ENCODE measurements at regions not wholly inside any gene's neighbourhood (a gene's known extent, or its start where the extent isn't known, plus 50 kb on each side); places are given as distances from the start of the nearest gene placed in this dataset.

DNA sequence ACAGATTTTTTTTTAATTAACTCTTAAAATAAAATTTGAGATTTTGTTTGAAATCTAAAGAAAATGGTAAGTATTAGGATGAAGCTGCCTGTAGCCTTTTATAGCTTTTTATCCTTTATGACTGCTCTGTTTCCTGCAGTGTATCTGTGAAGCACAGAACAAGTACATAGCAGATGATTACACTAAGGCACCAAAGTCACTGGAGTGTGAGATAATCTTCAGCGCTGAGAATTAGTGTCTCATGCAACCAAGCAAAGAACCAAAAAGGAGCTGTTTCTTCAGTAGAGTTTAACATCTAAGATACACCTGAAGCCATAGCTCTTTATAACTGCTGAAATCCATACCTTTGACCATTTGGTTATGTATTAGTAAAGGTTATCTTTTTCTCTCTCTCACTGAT is 1989.8 kb upstream of the PCDH10 start:
- Histone ChIP-seq H3K4me3 (no peak overlapping the region), H3K9me3 (no peaks in the 10 kb centered on the region), H3K27me3 (replicated peaks; ENCODE audit: insufficient read depth) (no peaks in the 10 kb centered on the region), H3K4me1 (replicated peaks) (peaks cover 4% of the 10 kb centered on the region), H3K27ac (no peak overlapping the region), H3K36me3 (no peaks in the 10 kb centered on the region)
- 56% methylated on average over 1 of the region's 1 CpG for WGBS
- intact Hi-C loops (cut with DNase I), result no loop called here
- no peak for DNase-seq (ENCODE audit: low spot score)
- TF ChIP-seq, protein P1, sequence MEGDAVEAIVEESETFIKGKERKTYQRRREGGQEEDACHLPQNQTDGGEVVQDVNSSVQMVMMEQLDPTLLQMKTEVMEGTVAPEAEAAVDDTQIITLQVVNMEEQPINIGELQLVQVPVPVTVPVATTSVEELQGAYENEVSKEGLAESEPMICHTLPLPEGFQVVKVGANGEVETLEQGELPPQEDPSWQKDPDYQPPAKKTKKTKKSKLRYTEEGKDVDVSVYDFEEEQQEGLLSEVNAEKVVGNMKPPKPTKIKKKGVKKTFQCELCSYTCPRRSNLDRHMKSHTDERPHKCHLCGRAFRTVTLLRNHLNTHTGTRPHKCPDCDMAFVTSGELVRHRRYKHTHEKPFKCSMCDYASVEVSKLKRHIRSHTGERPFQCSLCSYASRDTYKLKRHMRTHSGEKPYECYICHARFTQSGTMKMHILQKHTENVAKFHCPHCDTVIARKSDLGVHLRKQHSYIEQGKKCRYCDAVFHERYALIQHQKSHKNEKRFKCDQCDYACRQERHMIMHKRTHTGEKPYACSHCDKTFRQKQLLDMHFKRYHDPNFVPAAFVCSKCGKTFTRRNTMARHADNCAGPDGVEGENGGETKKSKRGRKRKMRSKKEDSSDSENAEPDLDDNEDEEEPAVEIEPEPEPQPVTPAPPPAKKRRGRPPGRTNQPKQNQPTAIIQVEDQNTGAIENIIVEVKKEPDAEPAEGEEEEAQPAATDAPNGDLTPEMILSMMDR (IDR thresholded peaks at IDR 0.05), result no peak
- TF ChIP-seq POLR2AphosphoS5 (IDR thresholded peaks at IDR 0.05), result no peak
- TF ChIP-seq POLR2A (IDR thresholded peaks at IDR 0.05), result no peak

DNA sequence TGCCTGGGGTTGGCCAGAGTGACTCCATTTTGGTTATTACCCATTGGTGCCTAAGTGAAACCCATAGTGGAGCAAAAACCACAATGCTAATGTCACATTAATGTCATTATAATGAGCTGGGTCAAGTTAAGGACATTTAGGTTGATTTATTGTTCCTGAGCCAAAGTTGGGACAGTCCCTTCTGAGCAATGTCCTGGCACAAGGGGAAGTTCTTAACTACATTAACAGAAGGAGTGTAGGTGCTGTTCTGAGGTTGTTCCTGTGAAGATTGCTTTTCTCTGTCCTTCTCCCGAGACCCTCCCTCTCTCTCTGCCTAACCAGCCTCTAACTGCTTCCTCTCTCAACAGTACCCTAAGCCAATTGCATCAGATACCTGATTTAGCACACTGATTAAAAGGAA is 1956.8 kb upstream of the PCDH10 start:
- Histone ChIP-seq H3K27me3 (replicated peaks; ENCODE audit: insufficient read depth) (no peaks in the 10 kb centered on the region), H3K4me3 (no peak overlapping the region), H3K36me3 (no peaks in the 10 kb centered on the region), H3K27ac (no peak overlapping the region), H3K9me3 (no peaks in the 10 kb centered on the region), H3K4me1 (replicated peaks) (no peaks in the 10 kb centered on the region)
- DNase-seq (ENCODE audit: low spot score), result no peak
- 86% methylated on average over 1 of the region's 1 CpG for WGBS
- TF ChIP-seq POLR2AphosphoS5 (IDR thresholded peaks at IDR 0.05) (no peak), POLR2A (IDR thresholded peaks at IDR 0.05) (no peak)
- TF ChIP-seq, protein P1 (IDR thresholded peaks at IDR 0.05), result no peak
- intact Hi-C loops (cut with DNase I), result no loop called here

DNA sequence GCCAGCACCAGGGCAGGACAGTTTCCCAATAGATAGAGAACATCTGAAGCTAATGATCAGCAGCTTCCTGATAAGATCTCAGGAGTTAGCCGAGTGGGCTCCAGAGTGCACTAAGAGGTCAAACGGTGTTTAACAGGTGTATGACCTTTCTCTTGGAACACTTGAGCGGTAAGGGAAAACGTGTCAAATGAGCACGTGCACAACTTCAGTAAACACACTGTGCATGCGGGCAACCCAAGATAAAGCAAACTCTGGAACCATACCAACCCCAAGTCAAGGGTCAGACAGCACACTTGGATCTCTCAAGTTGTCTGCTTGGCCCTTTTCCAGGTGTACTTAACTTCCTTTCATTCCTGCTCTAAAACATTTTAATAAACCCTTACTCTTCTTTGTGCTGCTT is 1941.5 kb upstream of the PCDH10 start:
- H3K4me3 ChIP-seq, result no peak overlapping the region
- intact Hi-C loops (cut with DNase I), result no loop called here
- H3K4me1 ChIP-seq (replicated peaks), result no peaks in the 10 kb centered on the region
- DNase-seq (ENCODE audit: low spot score), result no peak
- WGBS, result 74% methylated on average over 6 of the region's 6 CpGs
- no peak overlapping the region for H3K27ac ChIP-seq
- TF ChIP-seq, protein P1 (IDR thresholded peaks at IDR 0.05), result no peak
- TF ChIP-seq POLR2A (IDR thresholded peaks at IDR 0.05) (no peak), POLR2AphosphoS5 (IDR thresholded peaks at IDR 0.05) (no peak)
- H3K27me3 ChIP-seq (replicated peaks; ENCODE audit: insufficient read depth), result no peaks in the 10 kb centered on the region
- no peaks in the 10 kb centered on the region for H3K36me3 ChIP-seq
- H3K9me3 ChIP-seq, result no peaks in the 10 kb centered on the region

DNA sequence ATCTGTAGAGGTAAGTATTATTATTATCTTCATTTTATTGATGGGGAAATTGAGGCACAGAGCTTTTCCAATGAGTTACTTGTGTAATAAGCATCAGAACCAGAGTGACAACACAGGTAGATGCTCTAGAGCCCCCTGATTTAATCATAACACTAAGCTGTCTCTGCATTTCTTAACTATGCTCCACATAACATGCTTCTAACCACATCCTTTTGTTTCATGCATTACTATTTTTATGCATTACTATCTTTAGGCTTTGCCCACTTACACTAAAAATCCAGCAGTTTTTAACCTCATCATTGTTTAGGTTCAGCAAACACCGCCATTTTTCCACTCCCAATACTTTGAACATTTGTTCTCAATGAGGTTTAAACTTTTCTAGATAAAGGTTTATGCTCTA is 1900.8 kb upstream of the PCDH10 start:
- WGBS, result 0% methylated on average over 1 of the region's 1 CpG
- Histone ChIP-seq H3K4me1 (replicated peaks) (no peaks in the 10 kb centered on the region), H3K36me3 (no peaks in the 10 kb centered on the region), H3K27ac (no peak overlapping the region), H3K9me3 (no peaks in the 10 kb centered on the region), H3K4me3 (no peak overlapping the region), H3K27me3 (replicated peaks; ENCODE audit: insufficient read depth) (no peaks in the 10 kb centered on the region)
- TF ChIP-seq POLR2A (IDR thresholded peaks at IDR 0.05), result no peak
- TF ChIP-seq, protein P1 (IDR thresholded peaks at IDR 0.05), result no peak
- TF ChIP-seq POLR2AphosphoS5 (IDR thresholded peaks at IDR 0.05), result no peak
- intact Hi-C loops (cut with DNase I), result no loop called here
- DNase-seq (ENCODE audit: low spot score), result no peak

DNA sequence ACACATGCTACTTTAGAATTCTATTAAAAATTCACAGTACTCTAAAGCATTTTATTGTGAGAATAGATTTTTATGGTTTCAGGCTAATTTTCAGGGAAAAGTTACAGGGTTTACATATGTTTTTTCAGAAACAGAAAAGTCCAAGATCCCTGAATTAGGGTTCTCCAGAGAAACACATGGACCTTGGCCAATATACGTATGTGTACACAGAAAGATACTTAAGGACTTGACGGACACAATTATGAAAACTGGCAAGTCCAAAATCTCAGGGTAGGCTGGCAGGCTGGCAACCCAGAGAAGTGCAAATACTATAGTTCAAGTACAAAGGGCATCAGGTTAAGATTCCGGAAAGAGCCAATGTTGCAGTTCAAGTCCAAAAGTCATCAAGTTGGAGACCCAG is 1897.8 kb upstream of the PCDH10 start:
- Histone ChIP-seq H3K36me3 (no peaks in the 10 kb centered on the region), H3K4me1 (replicated peaks) (no peaks in the 10 kb centered on the region), H3K27me3 (replicated peaks; ENCODE audit: insufficient read depth) (no peaks in the 10 kb centered on the region), H3K4me3 (no peak overlapping the region), H3K9me3 (no peaks in the 10 kb centered on the region), H3K27ac (no peak overlapping the region)
- 69% methylated on average over 3 of the region's 3 CpGs for WGBS
- TF ChIP-seq, protein P1 (IDR thresholded peaks at IDR 0.05), result no peak
- no peak for TF ChIP-seq POLR2A (IDR thresholded peaks at IDR 0.05)
- TF ChIP-seq POLR2AphosphoS5 (IDR thresholded peaks at IDR 0.05), result no peak
- intact Hi-C loops (cut with DNase I), result no loop called here
- no peak for DNase-seq (ENCODE audit: low spot score)
